G401.6 (cell line): ENCODE measurements at regions not wholly inside any gene's neighbourhood (a gene's known extent, or its start where the extent isn't known, plus 50 kb on each side); places are given as distances from the start of the nearest gene placed in this dataset.

Source experiments
- FAIRE-seq: peaks from 2 replicates; lab custom pipeline; 2012; peaks lifted over from hg19 to GRCh38; lab: Jason Lieb, UNC

GRCh38 chr12:105748806-105749600, 389.8 kb downstream of the NUAK1 start:
- no peak for FAIRE-seq

DNA sequence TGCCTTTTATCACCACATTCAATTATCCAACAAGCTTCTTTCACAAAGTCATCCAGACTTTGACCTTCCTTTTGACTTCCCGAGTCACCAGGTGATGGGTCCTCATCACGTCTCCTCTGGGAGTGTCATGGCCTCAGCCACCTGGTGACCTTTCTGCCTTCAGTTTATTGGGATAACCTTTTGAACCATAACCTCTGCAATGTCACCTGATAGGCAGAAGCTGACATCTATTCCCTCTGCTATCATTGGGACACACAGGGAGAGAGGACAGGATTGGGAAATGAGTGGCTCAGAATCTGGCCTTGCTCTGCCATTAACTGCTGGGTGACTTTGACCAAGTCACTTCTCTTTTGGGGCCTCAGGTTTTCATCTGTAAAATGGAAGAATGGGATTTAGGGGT, 388.7 kb downstream of the NUAK1 start:
- no peak for FAIRE-seq

- FAIRE-seq, result no peak
These were observed 384.4 kb downstream of the NUAK1 start for GRCh38 chr12:105754313-105754712.

DNA sequence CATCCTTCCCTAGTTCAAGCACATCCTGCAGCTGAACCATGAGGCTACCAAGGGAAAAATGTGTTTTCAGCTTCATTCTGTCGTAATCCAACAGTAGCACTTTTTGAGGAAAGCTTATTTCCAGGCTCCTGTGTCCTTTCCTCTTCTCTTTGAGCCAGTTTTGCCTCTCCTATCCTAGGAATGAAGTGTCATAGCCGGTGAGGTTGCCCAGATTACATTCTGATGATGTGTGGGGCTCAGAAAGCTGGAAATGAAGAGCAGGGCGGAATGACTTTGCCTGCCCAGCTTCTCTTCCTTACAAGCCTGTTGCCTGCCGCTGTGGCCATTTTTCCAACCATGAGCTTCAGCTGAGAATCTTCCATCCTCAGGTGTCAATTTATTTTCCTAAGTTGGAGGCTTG, 381.8 kb downstream of the NUAK1 start:
- FAIRE-seq, result no peak

GRCh38 chr12:105759149-105759548, 379.6 kb downstream of the NUAK1 start:
- FAIRE-seq, result no peak

DNA sequence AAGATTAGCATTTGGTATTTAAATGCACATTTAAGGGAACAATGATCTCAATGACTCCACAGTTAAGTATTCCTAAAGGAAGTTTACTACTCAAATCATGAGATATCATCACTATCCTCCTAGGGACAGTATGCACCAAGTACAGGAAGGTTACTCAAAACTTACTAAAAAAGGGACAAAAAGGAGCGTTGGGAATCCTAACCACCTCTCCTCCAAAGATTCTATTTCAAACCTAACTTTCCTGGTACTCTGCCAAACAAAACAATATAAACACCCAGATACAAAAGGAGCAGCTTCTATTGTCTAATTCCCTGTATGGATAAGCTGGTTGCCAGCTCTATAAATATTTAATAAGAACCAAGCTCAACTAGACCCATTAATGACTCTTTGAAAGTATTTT, 377.7 kb downstream of the NUAK1 start:
- no peak for FAIRE-seq

DNA sequence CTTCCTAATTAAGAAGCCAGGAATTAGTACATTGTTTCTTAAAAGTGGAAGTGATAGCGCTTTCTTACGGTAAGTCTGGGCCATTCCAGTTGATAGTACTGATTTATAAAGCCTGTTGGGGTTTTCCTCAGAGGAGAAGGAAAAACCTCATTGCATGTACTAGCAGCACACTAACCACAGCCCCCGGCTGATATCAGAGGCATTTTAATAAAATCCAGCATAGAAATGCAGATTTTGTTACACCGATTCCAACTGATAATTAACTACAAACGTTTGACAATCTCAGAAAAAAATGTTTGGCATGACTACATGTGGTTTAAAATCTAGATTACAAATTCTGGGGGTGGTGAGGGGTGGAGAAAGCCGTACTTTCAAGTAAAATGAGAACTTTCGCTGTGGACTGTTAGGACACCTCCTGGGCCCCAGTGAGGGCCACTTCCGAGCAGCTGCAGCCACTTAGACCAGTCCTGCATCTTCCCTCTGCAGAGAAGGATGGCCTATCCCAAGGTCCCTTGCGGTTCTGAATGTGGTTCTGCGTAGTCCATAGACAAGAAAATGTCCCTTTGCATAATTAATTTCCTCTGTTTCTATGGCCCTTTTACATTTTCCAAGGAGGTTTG, 374.4 kb downstream of the NUAK1 start:
- no peak for FAIRE-seq

DNA sequence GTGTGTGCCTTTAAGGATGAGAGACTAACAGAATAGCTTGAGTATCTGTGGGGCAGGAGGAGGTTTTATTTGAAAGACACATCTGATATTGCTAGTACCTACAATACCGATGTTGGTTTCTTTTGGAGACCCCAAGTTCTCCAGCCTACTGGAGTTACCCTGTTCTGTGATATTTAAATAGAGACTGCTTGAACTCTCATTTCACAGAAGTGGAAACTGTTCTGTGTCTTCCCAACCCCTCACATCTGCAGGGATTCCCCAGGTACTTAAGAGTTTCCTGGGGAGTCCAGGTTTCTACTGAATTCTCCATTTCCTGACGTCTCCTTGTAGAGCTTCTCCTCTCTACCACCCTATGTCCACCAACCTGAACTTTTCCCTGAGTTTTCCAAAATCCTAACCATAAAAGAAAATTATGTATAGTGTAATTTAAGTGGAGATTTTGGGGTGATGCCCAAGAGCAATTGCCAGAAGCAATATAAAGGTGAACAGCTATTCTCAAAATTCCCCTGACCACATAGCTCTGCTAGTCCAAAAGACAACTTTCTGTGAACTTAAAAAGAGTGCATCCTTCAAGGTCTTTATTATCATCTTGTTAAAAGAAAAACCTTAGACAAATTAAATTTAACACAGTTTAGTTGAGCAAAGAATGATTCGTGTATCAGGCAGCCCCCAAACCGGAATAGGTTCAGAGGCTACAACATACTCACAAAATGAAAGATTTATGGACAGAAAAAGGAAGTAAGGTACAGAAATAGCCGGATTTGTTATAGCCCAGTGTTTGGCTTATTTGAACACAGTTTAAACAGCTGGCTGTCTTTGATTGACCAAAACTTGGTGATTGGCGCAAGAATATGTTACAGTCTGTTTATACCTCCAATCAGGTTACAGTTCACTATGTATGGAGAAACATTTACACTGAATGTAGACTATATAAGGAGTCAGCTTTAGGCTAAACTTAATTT, 373.4 kb downstream of the NUAK1 start:
- FAIRE-seq, result no peak

- FAIRE-seq, result no peak
These were observed 372.7 kb downstream of the NUAK1 start for GRCh38 chr12:105766029-105766428.

GRCh38 chr12:105769486-105769885, 369.3 kb downstream of the NUAK1 start:
- FAIRE-seq, result no peak

GRCh38 chr12:105773471-105773870, 365.3 kb downstream of the NUAK1 start:
- FAIRE-seq, result no peak

GRCh38 chr12:105774037-105774436, 364.7 kb downstream of the NUAK1 start:
- FAIRE-seq, result no peak

- FAIRE-seq, result no peak
These were observed 363.4 kb downstream of the NUAK1 start for GRCh38 chr12:105775343-105775742.

GRCh38 chr12:105783983-105784947, 354.5 kb downstream of the NUAK1 start:
- no peak for FAIRE-seq

- FAIRE-seq, result no peak
These were observed 345.3 kb downstream of the NUAK1 start for GRCh38 chr12:105793421-105793820.

DNA sequence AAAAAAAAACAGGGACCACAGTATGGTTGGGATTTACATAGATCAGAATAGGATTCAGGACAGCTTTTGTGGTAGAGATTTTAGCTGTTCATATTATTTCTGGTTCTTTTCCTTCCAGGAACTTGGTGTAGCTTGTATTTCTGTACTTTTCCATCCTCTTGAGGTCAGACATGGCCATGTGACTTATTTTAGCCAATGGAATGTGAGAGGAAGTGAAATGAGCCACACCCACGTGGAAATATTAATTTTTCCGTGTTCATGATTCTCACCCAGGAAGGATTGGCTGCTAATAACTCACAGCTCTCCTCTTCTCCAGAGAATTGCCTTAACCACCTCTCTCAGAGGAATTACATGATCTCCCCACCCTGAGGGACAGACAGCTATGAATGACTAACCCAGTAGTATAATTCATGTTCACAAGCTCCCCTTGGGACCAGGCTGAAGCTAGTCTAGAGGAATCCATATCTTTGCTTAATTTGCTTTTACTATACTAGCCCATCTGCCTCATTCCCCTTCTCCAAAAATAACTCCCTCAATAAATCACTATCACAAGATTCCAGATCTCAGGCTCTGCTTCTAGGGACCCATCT, 340.4 kb downstream of the NUAK1 start:
- FAIRE-seq, result no peak

GRCh38 chr12:105799103-105799502, 339.7 kb downstream of the NUAK1 start:
- no peak for FAIRE-seq

GRCh38 chr12:105801351-105801750, 337.4 kb downstream of the NUAK1 start:
- no peak for FAIRE-seq

- no peak for FAIRE-seq
These were observed 335.5 kb downstream of the NUAK1 start for GRCh38 chr12:105803292-105803691.

DNA sequence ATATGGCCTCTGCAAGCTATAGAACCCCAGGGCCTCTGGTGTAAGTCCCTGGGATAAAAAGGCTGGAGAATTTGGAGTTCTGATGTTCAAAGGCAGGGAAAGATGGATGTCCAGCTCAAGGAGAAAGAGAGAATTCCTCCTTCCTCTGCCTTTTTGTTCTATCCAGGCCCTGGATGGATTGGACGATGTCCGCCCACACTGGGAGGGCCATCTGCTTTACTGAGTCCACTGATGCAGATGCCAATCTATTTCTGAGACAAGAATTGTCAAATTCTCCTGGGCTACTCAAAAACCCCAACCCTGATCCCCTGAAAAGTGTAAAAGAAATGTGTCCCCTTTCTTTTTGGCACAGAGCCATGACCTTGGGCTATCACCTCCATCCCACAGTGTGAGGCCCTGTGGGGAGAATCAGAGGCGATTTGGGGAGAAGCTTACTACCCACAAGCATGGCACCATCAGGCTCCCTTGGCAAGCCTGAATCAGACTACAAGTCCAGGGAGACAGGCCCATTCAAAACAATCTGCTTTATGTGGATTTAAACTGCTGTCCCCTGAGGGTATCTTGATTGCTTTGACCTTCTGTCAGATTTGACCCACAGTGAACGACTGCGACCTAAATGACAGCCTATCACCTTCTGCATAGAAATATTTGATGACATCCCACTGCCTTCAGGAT, 334.0 kb downstream of the NUAK1 start:
- no peak for FAIRE-seq
